ENCODE measurements at regions not wholly inside any gene's neighbourhood (a gene's known extent, or its start where the extent isn't known, plus 50 kb on each side); places are given as distances from the start of the nearest gene placed in this dataset.

DNA sequence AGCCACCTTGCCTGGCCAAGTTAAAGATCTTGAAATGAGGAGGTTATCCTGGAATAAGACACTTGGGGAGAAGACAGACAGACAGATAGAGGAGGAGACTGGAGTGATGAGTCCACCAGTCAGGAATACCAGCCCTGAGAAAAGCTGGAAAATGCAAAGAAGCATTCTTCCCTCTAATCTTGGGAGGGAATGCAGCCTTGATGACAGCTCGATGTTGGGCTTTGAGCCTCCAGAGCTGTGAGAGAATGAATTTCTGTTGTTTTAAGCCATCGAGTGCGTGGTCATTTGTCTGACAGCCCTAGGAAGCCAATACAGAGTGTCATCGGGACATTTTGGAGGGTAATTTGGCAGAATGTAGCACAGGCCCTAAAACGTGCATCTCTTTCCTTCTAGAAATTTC, 199.1 kb upstream of the IER5L start:
- DNase-seq, result no peak

DNA sequence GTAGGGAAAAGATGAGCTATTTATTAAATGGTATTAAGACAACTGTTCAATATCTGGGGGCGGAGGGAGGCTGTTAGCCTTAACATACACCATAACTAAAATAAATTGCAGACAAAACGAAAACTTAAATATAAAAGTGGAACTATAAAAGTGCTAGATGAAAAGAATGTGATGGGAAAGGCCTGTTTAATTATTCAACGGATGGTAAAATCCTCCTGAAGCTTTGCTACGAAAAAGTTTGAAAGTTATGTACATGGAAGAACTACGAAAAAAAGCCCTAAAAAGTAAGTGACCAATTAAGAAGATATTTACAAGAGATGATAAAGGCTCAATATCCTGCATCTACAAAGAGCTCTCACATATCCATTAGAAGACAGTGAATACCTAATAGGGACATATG, 197.8 kb upstream of the IER5L start:
- DNase-seq, result no peak

DNA sequence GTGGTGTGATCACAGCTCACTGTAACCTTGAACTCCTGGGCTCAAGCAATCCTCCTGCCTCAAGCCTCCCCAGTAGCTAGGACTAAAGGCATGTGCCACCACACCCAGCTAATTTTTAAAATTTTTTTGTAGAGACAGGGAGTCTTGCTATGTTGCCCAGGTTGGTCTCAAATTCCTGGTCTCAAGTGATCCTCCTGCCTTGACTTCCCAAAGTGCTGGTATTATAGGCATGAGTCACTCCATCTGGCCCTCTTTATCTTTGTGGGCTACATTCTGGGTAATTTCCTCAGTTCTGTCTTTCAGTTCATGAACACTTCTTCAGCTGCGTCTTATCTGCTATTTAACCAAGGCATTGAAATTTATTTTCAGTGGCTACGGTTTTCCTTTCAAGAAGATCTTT, 196.6 kb upstream of the IER5L start:
- DNase-seq, result no peak

DNA sequence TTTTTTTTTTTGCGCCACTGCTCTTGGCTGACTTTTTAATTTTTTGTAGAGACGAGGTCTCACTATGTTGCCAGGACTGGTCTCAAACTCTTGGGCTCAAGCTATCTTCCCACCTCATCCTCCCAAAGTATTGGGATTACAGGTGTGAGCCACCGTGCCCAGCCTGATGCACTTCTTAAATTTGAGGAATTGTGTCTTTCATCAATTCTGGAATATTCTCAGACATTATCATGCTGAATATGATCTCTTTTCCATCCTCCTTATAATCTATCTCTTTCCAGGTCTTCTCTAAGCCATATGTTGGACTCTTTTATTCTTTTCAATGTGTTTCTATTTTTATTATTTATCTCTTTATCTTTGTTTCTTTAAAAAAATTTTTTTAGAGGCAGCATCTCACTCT, 196.2 kb upstream of the IER5L start:
- DNase-seq, result no peak

DNA sequence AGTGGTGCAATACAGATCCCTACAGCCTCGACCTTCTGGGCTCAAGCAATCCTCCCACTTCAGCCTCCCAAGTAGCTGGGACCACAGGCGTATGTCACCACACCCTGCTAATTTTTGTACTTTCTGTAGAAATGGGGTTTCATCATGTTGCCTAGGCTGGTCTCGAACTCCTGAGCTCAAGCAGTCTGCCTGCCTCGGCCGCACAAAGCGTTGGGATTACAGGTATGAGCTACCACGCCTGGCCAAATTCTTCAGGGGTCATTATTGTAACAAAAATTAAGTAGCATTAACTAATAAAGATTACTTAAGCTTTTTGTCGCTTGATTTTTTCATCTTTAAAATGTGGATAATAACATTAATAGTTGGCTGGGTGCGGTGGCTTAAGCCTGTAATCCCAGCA, 195.3 kb upstream of the IER5L start:
- DNase-seq, result no peak

DNA sequence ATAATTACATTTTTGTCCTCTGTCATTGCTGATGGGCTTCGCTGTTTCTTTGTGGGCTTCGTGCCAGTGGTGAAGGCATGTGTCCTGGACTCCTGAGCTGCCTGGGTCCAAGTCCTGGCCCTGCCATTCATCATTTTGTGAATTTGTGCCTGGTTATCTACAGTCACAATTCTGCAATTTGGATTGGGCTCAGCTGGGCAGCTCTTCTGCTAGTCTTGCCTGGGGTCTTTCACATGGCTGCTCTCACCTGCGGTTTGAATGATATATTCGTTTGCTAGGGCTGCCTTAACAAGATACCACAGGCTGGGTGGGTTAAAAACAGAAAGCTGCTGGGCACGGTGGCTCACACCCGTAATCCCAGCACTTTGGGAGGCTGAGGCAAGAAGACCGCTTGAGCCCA, 192.7 kb upstream of the IER5L start:
- DNase-seq, result no peak

DNA sequence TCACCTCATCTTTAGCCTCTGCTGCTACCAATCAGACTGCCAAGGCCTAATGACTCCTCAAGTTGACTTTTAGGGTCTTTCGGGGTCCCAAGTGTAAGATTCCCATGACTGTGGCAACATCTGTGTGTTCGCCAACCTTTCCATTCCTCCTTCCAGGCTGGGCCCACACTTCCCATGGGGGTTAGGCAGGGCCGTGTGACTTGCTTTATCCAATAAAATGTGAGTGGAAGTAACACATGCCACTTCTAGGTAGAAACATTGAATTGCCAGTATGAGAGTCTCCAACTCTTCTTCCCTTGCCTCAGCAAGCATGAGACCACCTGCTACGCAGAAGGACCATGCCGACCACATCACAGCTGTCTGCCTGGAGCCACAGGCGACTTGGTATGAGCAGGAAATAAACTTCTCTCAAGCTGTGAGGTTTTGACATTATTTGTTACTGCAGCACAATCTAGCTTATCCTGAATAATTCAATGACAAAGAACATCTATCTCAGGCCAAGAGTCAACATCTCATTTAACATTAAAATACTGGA, 190.4 kb upstream of the IER5L start:
- no peak for DNase-seq

DNA sequence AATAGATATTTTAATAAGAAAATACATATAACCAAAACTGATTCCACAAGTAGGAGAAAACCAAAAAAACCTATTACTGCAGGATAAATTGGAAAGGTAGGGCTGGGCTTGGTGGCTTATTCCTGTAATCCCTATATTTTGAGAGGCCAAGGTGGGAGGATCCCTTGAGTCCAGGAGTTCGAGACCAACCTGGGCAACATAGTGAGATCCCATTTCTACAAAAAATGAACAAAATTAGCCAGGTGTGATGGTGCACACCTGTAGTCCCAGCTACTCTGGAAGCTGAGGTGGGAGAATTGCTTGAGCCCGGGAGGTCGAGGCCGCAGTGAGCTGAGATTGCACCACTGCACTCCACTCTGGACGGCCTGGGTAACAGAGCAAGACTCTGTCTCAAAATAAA, 189.2 kb upstream of the IER5L start:
- no peak for DNase-seq

DNA sequence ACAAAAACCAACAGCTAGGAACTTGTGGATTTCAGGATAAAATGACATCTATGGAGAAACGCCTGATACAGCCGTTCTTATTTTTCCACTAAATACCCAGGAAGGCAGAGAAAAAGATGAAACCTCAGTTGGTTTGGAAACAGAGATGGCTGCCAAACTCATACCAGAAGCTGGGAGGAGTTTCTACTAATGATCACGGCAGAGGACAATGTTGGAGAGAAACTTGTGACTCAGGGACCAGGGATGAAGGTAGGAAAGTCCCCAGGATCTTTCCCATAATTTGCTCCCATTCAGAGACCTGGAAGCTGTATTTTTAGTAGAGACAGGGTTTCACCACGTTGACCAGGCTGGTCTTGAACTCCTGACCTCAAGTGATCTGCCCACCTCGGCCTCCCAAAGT, 187.1 kb upstream of the IER5L start:
- no peak for DNase-seq

DNA sequence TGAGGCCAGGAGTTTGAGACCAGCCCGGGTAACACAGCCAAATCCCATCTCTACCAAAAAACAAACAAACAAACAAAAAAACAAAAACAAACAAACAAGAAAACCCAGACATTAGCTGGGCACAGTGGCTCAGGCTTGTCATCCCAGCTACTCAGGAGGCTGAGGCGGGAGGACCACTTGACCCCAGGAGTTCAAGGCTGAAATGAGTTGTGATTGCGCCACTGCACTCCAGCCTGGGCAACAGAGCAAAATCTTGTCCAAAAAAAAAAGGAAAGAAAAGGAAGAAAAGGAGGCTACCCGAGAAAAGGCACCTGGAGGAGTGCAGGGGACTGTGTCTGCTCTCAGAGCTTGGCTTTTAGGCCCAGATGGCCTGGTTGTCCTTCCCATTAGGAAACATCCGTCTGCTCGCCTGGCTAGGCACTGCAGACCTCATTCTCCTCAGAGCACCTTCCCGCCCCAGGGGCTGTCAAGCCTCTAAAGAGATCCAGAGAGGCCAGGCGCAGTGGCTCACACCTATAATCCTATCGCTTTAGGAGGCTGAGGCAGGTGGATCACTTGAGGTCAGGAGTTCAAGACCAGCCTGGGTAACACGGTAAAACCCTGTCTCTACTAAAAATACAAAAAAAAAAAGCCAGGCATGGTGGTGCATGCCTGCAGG, 185.3 kb upstream of the IER5L start:
- DNase-seq, result no peak

DNA sequence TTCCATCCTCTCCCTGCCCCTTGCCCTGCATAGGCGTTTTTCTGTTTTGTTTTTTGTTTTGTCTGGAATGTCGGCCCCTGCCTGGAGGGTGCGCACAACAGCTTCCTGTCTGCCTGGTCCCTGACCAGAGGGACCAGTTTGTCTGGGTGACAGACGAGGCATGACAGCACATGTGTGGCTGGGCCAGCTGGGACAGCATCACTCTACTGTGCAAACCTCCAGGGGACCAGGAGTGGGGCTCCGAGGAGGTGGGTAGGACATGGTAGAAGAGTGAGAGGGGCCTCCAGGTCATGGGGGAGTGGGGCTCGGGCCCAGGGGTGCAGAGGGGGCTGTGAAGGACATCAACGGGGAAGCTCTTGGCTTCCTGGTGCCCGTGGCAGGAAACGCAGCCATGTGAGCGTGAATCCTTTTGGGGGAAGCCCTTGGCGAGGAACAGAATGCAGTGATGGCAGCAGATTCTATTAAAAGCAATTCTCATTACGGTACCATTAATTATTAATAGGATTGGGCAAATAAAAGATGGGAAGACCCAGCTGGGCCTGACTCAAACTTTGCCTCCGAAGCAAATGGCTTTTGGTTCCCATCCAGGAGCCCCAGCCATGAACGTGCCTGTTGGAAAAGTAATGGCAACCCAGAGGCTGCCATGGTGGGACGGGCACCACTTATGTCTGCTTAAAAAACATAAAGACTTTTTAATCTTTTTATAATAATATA, 184.4 kb upstream of the IER5L start:
- DNase-seq, result no peak

DNA sequence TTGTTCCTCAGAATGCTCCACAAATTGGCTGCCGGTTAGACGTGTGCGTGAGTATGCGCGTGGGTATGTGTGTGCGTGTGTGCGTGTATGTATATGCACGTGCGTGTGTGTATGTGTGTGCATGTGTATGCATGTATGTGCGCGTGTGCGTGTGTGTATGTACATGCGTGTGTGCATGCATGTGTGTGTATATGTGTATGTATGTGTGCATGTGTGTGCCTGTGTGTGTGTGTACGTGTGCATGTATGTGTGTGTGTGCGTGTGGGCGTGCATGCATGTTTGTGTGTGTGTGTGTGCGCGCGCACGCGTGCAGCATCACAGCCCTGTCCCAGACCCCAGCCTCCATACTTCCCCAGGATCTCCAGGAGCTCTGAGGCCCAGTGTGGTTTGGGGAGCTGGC, 183.1 kb upstream of the IER5L start:
- DNase-seq, result no peak

DNA sequence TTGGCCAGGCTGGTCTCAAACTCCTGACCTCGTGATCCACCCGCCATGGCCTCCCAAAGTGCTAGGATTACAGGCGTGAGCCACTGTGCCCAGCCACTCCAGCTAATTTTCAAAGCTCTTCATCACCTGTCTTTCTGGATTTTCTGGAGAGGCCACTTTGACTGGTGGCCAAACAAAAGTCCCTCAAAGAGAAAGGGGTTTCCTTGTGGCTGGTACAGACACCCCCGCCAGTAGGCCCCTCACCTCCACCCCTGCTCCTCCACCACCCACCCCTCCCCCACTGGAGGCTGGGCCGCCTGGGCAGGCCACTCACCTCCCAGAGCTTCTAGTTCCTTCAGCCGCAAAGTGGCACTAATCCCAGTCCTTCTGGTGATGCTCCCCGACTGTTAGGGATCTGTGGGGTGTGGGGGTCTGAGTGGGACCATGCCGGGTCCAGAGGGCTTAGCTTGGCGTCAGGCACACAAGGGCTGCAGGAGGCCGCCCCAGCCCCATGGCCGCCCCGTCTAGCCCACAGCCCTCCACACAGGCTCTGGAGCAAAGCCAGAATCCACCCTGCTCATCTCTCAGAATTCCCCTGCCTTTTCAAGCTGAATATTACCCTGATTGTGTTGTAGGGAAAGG, 182.0 kb upstream of the IER5L start:
- DNase-seq, result no peak

DNA sequence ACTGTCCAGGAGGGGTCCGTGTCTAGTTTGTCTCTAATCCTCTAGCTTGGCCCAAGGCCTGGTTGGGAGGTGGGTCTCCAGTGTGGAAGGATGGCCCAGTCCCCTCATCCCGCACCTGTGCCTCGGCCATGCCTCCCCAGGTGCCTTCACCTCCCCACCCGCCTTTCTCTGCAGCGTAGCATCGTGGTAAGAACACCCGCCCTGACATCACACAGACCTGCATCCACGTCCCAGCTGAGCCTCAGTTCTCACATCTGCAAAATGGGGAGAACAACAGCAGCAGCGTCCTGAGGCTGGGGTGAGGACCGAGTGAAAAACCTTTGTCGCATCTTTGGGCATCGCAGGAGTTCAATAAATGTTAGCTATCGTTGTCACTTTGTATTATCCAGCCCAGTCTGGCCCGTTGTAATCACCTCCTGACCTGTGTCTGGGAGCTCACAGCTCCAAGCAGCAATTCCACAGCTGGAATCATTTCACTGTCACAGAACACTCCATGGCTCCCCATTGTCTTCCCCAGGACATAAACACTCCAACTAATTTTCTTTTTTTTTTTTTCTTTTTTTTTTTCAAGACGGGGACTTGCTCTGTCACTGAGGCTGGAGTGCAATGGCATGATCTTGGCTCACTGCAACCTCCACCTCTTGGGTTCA, 181.2 kb upstream of the IER5L start:
- DNase-seq, result no peak

DNA sequence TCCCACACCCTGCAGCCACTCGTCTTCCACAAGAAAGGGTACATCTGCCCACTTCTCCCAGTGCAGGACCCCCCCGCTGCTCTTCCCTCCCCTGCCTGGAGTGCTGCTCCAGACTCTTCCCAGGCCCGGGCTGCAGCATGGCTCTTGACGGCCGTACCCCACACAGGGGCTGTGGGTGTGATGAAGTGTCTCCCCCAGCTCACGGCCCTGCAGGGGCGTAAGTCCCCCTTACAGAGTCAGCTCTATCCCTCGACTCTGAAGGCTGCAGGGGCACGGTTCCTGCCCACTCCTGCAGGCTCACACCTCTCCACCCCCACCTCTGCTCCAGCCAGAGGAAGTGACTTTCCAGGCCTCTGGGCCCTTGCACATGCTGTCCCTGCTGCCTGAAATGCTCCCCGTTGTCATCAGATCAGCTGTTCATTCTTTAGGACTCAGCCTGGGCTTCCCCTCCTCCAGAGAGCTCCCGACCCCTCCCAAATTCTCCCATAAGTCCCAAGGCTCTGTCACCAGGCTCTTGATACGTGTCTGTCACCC, 180.6 kb upstream of the IER5L start:
- no peak for DNase-seq

DNA sequence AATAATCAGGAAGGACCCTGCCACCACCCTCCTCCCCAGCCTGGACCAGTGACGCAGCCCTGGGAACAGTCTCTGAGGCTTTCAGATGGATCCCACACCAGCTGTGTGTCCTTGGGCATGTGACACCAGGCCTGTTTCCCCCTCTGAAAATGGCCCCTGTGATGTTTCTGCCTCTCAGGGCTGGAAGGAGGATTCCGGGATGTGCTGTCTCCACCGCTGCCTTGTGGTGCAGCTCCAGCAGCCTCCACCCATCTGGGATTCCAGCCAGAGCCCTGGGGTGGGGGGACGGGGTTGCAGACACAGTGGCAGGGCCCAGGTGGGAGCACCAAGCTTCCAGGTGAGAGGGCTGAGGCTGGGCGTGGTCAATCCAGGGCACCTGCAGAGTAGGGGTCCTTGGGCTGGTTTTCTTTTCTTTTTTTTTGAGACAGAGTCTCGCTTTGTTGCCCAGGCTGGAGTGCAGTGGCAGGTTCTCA, 179.7 kb upstream of the IER5L start:
- no peak for DNase-seq

DNA sequence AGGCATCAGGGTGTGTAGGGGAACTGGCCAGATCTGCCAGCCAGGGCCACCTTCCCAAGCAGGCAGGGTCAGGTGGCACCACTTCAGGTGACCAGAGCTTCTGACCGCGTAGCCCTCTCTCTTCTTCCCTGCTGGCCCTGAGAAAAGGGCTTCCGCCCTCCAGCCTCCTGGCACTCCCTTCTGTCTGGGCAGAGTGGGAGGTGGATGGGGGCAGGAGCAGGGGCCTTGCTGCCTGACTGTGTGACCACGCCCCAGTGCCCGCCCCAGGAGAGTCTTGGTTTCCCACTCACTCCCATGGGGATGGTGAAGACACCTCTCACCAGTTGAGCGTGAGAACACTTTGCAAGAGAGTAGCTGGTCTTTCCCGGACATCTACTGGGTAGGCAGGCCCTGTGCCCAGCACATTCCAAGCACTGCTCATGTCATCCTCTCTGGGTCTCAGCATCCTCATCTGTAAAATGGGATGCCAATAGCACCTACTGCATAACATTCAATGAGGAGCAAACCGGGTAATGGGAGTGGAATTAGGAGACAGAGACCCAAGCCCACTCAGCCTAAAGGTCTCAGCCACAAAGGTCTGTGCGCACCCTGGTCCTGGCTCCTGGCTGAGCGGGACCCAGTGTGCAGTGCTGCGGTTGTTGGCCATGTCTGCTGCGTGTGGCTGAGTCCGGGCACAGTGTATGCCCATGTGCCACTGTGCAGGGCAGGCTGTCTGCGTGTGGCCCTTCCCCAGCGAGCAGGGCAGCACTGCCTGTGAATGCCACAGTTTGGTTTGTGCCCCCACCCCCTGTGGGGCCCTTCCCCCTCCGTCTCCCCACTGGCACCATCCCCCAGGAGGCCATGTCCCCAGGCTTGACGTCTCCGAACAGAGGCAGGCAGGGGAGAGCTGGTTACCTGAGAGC, 179.1 kb upstream of the IER5L start:
- DNase-seq, result no peak

DNA sequence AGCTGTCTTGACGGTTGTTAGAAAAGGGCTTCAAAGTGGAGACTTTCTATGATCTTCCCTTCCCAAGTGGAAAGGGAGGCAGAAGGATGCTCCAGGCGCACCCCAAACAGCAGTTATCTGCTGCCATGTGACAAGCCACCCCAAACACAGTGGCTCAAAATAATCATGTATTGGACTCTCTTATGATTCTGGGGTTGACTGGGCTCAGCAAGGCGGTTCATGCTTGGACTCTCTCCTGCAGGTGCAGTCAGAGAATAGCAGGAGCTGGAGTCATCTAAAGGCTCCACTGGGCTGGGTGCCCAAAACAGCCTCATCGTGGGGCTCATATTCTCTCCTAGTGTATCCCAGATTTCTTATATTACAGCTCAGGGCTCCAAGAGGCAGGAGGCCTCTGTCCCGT, 177.6 kb upstream of the IER5L start:
- no peak for DNase-seq

DNA sequence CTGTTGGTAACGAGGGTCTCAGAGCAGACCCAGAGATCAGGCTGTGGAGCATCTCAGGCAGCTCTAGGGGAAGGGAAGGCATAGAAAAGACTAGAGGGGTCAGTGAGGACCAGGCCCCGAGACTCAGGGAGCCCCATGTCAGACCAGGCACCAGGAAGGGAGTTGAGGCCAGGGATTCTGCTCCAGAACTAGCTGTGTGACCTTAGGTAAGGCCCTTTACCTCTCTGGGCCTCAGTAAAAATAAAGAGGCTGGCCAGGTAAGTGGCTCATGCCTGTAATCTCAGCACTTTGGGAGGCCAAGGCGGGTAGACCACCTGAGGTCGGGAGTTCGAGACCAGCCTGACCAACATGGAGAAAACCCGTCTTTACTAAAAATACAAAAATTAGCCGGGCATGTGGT, 176.4 kb upstream of the IER5L start:
- DNase-seq, result no peak

DNA sequence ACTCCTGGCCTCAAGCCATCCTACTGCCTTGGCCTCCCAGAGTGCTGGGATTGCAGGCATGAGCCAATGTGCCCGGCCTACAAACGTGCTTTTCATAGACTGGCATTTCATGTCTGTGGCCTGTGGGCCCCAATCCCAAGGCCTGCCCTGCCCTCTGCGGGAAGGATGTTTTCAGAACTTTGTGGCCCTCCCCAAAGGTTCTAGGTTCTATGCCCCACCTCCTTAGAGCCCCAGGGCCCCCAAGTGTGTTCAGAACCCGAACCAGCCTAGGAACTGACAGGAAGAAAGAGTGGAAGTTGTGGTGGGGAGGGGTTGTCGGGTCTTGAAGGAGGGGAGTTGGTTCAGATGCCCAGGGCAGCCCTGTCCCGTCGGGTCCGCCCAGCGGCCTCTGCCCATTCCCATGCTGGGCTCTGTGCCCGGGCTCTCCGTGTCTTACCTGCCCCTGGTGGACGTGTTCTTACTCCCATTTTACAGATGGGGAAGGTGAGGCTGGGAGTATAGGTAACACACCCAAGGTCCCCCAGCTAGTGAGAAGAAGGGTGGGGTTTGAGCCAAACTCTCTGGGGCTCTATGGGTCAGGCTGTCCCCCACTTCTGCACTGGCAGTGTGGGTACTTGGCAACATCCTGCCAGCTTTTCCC, 175.8 kb upstream of the IER5L start:
- DNase-seq, result no peak

DNA sequence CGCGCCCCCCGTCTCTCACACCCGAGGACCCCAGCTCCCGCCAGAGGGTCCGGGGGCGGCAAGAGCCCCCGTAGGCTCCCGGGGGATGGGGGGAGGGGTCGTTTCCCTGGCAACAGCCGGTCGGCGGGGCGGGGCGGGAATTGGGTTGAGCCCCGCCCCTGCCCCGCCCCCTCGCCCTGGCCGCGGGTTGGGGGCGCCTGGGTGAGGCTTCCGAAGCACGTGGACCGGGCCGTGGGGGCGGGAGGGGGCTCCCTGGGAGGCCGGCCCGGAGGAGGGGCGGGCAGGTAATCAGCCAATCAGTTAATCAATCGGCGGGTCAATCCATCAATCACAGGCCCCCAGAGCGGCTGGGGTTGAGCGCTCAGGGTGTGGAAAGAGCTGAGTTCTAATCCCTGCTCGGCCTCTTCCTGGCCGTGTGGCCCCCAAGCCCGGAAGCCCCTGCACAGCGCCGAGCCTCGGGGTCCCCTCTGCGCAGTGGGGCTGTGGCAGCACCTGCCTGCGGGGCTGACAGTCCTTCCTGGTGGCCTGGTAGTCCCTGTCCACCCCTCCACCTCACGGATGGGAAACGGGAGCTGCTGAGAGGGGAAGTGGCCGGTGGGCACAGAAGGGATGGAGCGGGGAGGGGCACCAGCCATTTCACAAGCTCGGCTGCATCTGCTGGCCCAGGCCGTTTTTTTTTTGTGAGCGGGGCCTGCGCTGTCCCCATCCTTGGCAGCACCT, 174.2 kb upstream of the IER5L start:
- no peak for DNase-seq
